Pons (tissue), 1 donor: ENCODE measurements at regions not wholly inside any gene's neighbourhood (a gene's known extent, or its start where the extent isn't known, plus 50 kb on each side); places are given as distances from the start of the nearest gene placed in this dataset.

Experiments used
- DNase-seq: peaks from one replicate; pipeline ENCODE4 v3.0.0-alpha.2; 2016; ENCODE audit warnings: low spot score

DNA sequence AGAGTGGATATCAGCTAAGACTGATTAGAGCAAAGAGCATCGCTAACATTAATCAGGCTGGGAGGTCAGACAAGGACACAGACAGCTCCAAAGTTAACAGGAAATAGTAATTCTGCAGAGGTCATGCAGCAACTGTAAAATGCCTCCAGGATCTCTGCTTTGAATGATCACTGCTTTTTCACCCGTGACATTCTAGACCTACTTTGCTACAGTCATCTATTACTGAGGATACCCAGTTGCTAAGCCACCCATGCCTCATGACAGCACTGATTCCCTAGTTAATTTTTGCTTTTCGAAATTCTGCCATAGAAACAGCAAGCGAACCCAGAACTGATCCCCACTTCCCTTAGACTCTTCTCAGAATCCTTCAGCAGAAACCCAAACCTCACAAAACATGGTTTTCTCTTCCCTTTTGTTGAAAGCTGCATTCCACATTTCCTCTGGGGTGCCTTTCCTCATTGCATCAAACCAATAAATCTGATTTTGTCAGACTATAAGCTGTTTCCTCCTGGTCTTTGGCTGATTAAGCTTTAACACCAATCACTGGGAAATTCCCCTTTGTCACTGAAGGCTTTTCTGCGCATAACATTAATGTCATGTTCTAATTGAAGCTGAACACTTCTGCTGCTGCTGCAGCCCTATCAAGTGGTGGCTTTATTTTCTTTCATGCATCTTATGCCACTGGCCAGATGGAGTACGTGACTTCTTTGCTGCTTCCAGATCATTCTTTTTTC, 201.1 kb upstream of the CHD1 start:
- no peak for DNase-seq

- DNase-seq: no peak
These were observed 194.2 kb upstream of the CHD1 start for GRCh38 chr5:99122976-99123375.

DNA sequence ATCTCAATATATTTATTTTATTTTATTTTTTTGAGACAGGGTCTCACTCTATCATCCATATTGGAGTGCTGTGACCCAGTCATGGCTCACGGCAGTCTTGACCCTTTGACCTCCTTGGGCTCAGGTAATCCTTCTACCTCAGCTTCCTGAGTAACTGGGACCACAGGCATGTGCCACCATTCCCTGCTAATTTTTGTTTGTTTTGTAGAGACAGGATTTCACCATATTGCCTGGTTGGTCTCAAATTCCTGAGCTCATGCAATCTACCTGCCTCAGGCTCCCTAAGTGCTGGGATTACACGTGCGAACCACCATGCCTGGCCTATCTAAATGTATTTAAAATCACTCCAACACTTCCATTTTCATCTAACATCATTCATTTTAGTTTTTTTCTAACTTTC, 190.5 kb upstream of the CHD1 start:
- DNase-seq: no peak

DNA sequence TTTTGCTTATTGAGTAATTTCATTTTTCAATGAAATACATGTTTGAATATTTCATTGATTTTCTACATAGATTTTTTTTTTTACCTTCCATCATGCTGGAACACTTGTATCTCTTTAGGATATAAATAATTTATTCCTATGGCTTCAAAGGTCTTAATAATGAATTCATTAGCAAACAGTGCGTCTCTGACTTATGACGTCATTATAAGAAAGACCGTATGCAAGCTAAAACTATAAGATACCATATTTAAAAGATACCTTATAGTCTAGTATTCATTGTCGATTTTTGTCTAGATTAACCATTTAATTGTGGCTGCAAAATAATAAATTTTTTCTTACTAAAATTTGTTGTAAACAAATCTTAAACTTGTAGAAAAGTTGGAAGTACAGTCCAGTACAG, 187.7 kb upstream of the CHD1 start:
- DNase-seq: no peak

DNA sequence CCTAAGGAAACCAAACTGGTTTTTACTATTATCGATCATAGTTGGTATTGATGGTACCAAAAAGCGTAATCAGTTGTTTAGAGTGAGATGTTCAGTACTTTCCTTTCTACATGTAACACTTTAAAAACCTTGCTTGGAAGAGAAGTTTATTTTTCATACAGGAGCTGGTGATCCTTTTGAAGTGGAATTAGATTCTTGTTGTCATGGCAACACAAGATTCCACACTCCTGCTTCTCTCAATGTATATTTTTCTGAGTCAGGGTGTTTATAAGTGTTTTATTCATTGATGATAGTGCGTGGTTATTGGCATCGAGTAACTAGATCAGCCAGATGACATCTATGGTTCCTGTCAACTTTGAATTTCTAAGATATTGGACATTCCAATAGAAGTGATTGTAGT, 181.1 kb upstream of the CHD1 start:
- DNase-seq: no peak

DNA sequence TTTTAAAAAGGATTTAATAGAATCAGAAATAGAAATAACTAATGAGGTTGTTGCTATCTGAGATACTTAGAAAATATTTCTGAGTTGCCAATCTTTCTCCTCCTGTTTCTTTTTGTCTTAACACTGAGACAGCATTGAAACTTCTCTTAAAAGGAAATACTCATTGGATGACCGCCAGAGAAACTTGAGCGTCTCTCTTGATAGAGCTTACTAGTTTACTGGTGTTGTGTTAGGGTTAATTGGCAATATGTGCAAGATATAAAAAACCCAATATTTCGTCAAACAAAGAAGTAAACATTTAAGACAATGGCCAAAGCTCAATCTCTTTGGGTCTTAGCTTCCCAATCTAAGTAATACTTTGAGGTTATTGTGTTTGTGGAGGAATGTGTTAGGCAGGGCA, 176.4 kb upstream of the CHD1 start:
- peak; percentile 20 for DNase-seq

DNA sequence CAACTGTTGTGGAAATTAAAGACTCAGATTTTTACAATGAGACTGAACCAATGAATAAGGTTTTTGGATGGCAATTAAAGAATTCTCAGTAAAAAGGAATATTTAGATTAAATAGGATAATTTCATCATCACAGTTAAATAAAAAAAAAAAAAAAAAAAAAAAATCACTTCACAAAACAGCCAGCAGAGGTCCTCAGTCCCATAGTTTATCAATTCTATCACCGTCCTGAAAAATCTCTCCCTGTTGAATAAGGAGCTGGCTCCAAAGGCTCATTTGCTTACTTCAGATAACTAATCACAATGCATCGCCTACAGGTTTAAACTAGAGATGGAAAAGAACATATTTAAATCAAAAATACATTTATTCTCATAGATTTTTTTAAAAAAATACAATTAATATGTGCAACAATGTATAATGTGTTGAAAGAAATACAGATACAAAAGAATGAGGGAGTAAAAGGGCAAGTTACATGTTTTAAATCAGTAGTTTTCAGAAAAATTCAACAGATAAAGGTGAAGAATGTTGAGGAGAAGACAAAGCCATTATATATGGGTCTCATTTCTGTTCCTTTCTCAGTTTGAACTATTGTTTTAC, 175.8 kb upstream of the CHD1 start:
- peak; percentile 52 for DNase-seq

DNA sequence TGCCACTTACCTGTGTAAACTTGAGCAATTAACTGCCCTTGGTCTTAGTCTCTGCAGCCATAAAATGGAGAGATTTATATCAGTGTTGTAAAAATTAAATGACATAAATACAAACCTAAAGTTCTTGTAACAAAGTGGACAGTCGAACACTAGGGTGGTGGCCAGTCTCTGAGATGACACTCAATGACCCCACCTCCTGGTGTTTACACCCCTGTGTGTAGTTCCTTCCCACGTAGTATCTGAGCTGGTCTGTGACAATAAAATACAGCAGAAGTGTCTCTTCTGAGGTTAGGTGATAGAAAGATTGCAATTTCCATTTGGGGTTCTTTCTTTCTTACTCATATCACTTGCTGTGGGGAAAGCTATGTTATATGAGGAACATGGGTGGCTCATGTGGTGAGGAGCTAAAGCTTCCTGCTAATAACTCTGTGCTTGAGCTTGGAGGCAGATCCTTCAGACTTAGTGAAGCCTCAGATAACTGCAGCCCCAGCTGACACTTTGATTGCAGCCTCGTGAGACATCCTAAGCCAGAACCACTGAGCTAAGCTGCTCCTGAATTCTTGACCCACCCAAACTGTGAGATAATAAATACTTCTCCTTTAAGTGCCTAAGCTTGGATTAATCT, 173.4 kb upstream of the CHD1 start:
- DNase-seq: no peak

DNA sequence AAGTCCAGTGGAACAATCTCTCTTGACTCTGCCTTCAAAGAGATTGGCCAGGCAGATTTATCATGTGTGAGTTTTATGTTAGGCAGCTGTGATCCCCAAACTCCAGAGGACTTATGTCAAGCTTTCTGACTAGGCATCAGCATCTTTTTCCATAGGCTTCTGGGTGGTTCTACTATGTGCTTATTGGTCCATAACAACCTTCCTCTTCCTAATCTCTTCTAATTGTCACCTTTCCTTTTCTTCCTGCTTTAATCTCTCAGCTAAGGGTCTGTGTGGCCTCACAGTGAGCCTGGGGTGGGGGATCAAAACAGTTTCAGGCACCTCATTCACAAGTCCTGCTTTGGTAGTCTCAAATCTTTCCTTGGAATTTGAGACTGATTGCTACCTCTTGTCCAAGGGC, 170.9 kb upstream of the CHD1 start:
- DNase-seq: no peak

DNA sequence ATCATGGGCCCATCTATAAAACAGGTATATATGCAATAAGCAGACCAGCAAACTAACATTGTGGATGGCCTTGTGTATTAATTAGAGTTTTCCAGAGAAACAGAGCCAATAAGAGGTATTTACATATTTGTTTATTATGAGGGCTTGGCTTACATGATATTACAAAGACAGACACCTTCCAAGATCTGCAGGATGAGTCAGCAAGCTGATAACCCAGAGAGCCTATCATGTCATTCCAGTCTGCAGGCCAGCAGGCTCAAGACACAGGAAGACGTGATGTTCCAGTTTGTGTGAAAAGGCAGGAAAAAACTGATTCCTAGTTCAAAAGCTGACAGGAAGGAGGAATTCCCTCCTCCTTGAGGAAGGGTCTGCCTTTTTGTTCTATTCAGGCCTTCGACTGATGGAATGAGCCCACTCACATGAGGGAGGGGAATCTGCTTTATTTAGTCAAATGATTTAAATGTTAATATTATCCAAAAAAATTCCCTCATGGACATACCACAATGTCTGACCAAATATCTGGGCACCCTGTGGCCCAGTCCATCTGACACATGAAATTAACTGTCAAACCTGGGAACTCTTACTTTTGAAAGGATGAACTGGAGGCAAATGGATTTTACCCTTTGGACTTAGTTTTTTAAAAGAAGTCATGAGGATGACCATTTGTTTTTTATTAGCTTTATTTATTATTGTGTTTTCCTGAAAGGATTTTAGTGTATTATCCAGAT, 161.2 kb upstream of the CHD1 start:
- DNase-seq: no peak

GRCh38 chr5:99088309-99088708, 159.5 kb upstream of the CHD1 start:
- DNase-seq: no peak

GRCh38 chr5:99083197-99083596, 154.4 kb upstream of the CHD1 start:
- no peak for DNase-seq

GRCh38 chr5:99081711-99082110, 152.9 kb upstream of the CHD1 start:
- DNase-seq: no peak

- DNase-seq: no peak
These were observed 148.2 kb upstream of the CHD1 start for GRCh38 chr5:99076723-99077640.

DNA sequence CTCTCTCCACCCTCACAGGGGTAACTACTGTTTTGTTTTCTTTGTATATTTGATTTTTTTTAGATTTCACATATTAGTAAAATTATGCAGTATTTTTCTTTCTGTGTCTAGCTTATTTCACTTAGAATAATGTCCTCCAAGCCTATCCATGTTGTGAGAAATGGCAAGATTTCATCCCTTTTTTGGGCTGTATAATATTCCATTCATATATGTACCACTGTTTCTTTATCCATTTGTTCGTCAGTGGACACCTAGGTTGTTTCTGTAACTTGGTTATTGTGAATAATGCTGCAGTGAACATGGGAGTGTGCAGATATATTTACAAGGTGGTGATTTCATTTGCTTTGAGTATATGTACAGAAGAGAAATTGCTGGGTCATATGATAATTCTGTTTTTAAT, 144.0 kb upstream of the CHD1 start:
- DNase-seq: no peak

DNA sequence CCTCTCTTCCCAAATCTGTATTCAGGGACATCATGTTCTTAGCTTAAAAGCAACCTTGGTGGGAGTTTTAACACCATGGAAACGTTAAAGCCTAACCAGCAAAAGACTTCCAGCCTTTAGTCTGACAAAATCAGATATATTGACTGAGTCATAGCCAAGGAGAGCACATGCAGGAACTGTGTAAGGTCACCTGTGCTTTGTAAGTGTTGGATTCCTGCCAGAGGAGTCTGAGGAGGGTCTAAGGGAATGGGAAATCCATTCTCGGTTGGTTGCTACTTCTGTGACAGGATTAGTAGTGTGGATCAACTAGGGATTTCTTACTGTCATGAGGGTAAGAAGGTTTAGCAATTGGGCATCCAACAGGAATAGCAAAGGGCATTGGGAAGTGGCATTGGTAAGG, 142.0 kb upstream of the CHD1 start:
- no peak for DNase-seq

DNA sequence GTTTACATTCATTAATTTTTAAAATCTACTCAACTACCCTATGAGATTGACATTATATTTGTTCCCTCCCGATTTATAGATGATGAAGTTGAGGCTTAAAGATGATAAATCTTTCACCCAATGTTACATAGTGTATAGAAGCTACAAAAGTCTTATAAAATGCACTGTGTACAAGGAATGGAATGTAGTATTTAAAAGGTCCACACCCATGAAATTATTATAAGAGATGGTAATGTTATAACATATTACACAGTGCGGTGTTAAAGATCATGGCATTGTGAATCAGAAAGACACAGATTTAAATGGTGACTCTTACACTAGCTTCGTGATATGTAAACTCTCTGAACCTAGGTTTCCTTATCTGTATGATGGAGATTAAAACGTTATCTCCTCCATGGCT, 141.6 kb upstream of the CHD1 start:
- DNase-seq: no peak

- no peak for DNase-seq
These were observed 140.3 kb upstream of the CHD1 start for GRCh38 chr5:99068944-99069650.

DNA sequence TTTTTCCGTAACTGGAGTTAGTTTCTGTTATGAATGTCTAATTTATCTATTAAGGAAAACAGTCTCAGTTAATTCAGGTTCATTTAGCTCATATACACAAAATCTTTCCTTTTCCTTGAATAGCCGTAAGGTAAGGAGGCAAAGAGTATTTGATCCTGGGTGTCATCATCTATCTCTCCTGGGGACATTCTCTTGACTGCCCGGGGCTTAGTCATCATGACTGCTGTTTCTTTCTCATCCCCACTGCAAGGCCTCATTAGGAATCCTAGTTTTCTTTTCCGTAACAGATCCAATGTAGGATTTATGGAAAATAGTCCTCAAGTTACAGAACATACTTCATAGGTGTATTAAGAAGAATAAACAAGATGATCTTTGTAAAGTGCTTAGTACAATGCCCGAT, 134.9 kb upstream of the CHD1 start:
- DNase-seq: no peak

- no peak for DNase-seq
These were observed 132.9 kb upstream of the CHD1 start for GRCh38 chr5:99061711-99062110.

DNA sequence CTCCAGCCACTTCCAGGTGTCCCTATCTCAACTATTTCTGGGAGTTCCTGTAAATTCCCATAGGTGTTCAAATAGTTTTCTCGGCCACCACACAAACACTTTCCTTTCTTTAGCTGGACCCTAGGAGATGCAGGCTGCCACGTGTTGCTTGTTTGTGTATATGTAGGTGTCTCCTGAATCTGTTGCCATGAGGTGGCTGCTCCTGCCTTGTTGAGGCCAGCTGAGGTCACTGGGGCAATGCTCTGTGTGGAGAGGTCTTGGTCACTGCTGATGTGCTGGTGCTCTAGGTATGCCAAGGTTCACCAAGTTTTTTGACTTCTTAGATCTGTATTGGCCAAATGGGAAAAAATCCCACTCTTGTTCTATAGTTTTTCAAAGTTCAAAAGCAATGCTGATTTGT, 132.5 kb upstream of the CHD1 start:
- no peak for DNase-seq
